Inferior parietal cortex (tissue), 1 donor: ENCODE measurements at regions not wholly inside any gene's neighbourhood (a gene's known extent, or its start where the extent isn't known, plus 50 kb on each side); places are given as distances from the start of the nearest gene placed in this dataset.
"Not testable (repeated sequence)": the region's sequence is repeated elsewhere in the genome, so short reads cannot be mapped to it uniquely, and the experiment has no call there.

Source experiments
- DNase-seq: peaks from one replicate; pipeline ENCODE4 v3.0.0-alpha.2; 2016; ENCODE audit errors: extremely low spot score

GRCh38 chr9:78668148-78668832 is 371.4 kb downstream of the PSAT1 start:
- DNase-seq: no peak

- no peak for DNase-seq
Measured at GRCh38 chr9:78669591-78669990, 372.7 kb downstream of the PSAT1 start.

GRCh38 chr9:78671785-78672184 is 374.9 kb downstream of the PSAT1 start:
- DNase-seq: no peak

- no peak for DNase-seq
Measured at GRCh38 chr9:78674874-78675273, 377.9 kb downstream of the PSAT1 start.

- no peak for DNase-seq
Measured at GRCh38 chr9:78676009-78676408, 379.1 kb downstream of the PSAT1 start.

GRCh38 chr9:78676623-78677022 is 379.7 kb downstream of the PSAT1 start:
- no peak for DNase-seq

GRCh38 chr9:78677326-78677725 is 380.4 kb downstream of the PSAT1 start:
- no peak for DNase-seq

GRCh38 chr9:78678877-78679276 is 382.0 kb downstream of the PSAT1 start:
- DNase-seq: no peak

GRCh38 chr9:78680196-78680595 is 383.3 kb downstream of the PSAT1 start:
- no peak for DNase-seq

- no peak for DNase-seq
Measured at GRCh38 chr9:78682216-78682615, 385.3 kb downstream of the PSAT1 start.

- no peak for DNase-seq
Measured at GRCh38 chr9:78685471-78685870, 388.5 kb downstream of the PSAT1 start.

- DNase-seq: no peak
Measured at GRCh38 chr9:78688796-78689195, 391.9 kb downstream of the PSAT1 start.

- no peak for DNase-seq
Measured at GRCh38 chr9:78691542-78691941, 394.6 kb downstream of the PSAT1 start.

GRCh38 chr9:78692871-78693270 is 395.9 kb downstream of the PSAT1 start:
- no peak for DNase-seq

- DNase-seq: no peak
Measured at GRCh38 chr9:78694974-78695373, 398.0 kb downstream of the PSAT1 start.

GRCh38 chr9:78695519-78695918 is 398.6 kb downstream of the PSAT1 start:
- no peak for DNase-seq

- no peak for DNase-seq
Measured at GRCh38 chr9:78697618-78698017, 400.7 kb downstream of the PSAT1 start.

GRCh38 chr9:78698371-78698770 is 401.4 kb downstream of the PSAT1 start:
- no peak for DNase-seq

GRCh38 chr9:78699217-78699616 is 402.3 kb downstream of the PSAT1 start:
- DNase-seq: not testable (repeated sequence)

GRCh38 chr9:78704153-78704552 is 407.2 kb downstream of the PSAT1 start:
- DNase-seq: not testable (repeated sequence)

- DNase-seq: no peak
Measured at GRCh38 chr9:78707080-78707479, 410.2 kb downstream of the PSAT1 start.

- no peak for DNase-seq
Measured at GRCh38 chr9:78707481-78707991, 410.6 kb downstream of the PSAT1 start.

- DNase-seq: no peak
Measured at GRCh38 chr9:78712903-78713613, 416.1 kb downstream of the PSAT1 start.
